ENCODE measurements at regions not wholly inside any gene's neighbourhood (a gene's known extent, or its start where the extent isn't known, plus 50 kb on each side); places are given as distances from the start of the nearest gene placed in this dataset.

- H2AFZ ChIP-seq (ENCODE audit: low read depth, low read length, severe bottlenecking) = no peak overlapping the region
- no peak overlapping the region for H3K4me2 ChIP-seq (ENCODE audit: low read depth, low read length, poor library complexity, severe bottlenecking)
- no peaks in the 10 kb centered on the region for H3F3A ChIP-seq (ENCODE audit: insufficient read depth)
- TF ChIP-seq EZH2phosphoT487 (conservative IDR thresholded peaks at IDR 0.05; ENCODE audit: low read length) (no peak), CTCF (IDR thresholded peaks at IDR 0.05; ENCODE audit: insufficient read depth, low read length, poor library complexity, severe bottlenecking) (no peak)
- no peaks in the 10 kb centered on the region for H4K20me1 ChIP-seq (ENCODE audit: low read depth, low read length)
- H3K9ac ChIP-seq (ENCODE audit: low read length) = no peak overlapping the region
- no peaks in the 10 kb centered on the region for H3K9me3 ChIP-seq (ENCODE audit: insufficient read depth, low read length)
- H3K4me3 ChIP-seq (ENCODE audit: insufficient read depth, low read length, poor library complexity, severe bottlenecking) = no peak overlapping the region
- H3K27ac ChIP-seq (ENCODE audit: low read depth, low read length) = no peak overlapping the region
- H3K9me2 ChIP-seq (replicated peaks; ENCODE audit: insufficient read depth, low read length) = no peaks in the 10 kb centered on the region
- H3K27me3 ChIP-seq (ENCODE audit: low read length) = no peaks in the 10 kb centered on the region
- no peaks in the 10 kb centered on the region for H3K36me3 ChIP-seq (ENCODE audit: low read length)
- H3K79me2 ChIP-seq (ENCODE audit: insufficient read depth, low read length) = no peaks in the 10 kb centered on the region
Measured at GRCh38 chr16:55933038-55933437, 57.9 kb upstream of the CES5A start.

DNA sequence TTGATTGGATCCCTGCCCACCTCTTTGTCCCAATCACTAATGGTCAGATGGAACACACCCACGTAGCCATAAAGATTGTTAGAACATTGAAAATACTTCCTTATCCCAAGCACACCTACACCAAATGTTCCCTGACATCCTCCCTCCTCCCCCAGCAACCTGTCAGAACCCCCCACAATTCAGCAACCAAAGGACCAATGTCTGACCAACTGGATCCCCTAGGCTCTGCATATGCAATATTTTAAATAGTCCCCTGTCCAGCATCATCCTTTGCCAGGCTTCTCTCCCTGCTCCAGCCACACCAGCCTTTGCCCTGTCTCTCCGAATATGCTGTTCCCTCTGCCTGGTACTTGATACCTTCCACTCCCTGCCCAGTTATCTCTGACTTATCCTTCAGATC, 54.9 kb upstream of the CES5A start:
- no peak overlapping the region for H3K27ac ChIP-seq (ENCODE audit: low read depth, low read length)
- H3K9ac ChIP-seq (ENCODE audit: low read length) = no peak overlapping the region
- no peak overlapping the region for H3K4me2 ChIP-seq (ENCODE audit: low read depth, low read length, poor library complexity, severe bottlenecking)
- no peak for TF ChIP-seq CTCF (IDR thresholded peaks at IDR 0.05; ENCODE audit: insufficient read depth, low read length, poor library complexity, severe bottlenecking)
- no peak for TF ChIP-seq EZH2phosphoT487 (conservative IDR thresholded peaks at IDR 0.05; ENCODE audit: low read length)
- no peaks in the 10 kb centered on the region for H3K9me3 ChIP-seq (ENCODE audit: insufficient read depth, low read length)
- no peaks in the 10 kb centered on the region for H3K27me3 ChIP-seq (ENCODE audit: low read length)
- no peaks in the 10 kb centered on the region for H3K36me3 ChIP-seq (ENCODE audit: low read length)
- H4K20me1 ChIP-seq (ENCODE audit: low read depth, low read length) = no peaks in the 10 kb centered on the region
- H3K4me3 ChIP-seq (ENCODE audit: insufficient read depth, low read length, poor library complexity, severe bottlenecking) = no peak overlapping the region
- no peaks in the 10 kb centered on the region for H3F3A ChIP-seq (ENCODE audit: insufficient read depth)
- no peaks in the 10 kb centered on the region for H3K79me2 ChIP-seq (ENCODE audit: insufficient read depth, low read length)
- no peak overlapping the region for H2AFZ ChIP-seq (ENCODE audit: low read depth, low read length, severe bottlenecking)
- H3K9me2 ChIP-seq (replicated peaks; ENCODE audit: insufficient read depth, low read length) = no peaks in the 10 kb centered on the region

GRCh38 chr16:55929181-55929580, 54.0 kb upstream of the CES5A start:
- Histone ChIP-seq H2AFZ (ENCODE audit: low read depth, low read length, severe bottlenecking) (no peak overlapping the region), H3K27me3 (ENCODE audit: low read length) (no peaks in the 10 kb centered on the region), H3K9ac (ENCODE audit: low read length) (no peak overlapping the region), H3K9me3 (ENCODE audit: insufficient read depth, low read length) (no peaks in the 10 kb centered on the region), H3K36me3 (ENCODE audit: low read length) (no peaks in the 10 kb centered on the region), H3K27ac (ENCODE audit: low read depth, low read length) (no peak overlapping the region), H3K4me2 (ENCODE audit: low read depth, low read length, poor library complexity, severe bottlenecking) (no peak overlapping the region), H3K9me2 (replicated peaks; ENCODE audit: insufficient read depth, low read length) (no peaks in the 10 kb centered on the region), H4K20me1 (ENCODE audit: low read depth, low read length) (no peaks in the 10 kb centered on the region), H3F3A (ENCODE audit: insufficient read depth) (no peaks in the 10 kb centered on the region), H3K79me2 (ENCODE audit: insufficient read depth, low read length) (no peaks in the 10 kb centered on the region), H3K4me3 (ENCODE audit: insufficient read depth, low read length, poor library complexity, severe bottlenecking) (no peak overlapping the region)
- no peak for TF ChIP-seq EZH2phosphoT487 (conservative IDR thresholded peaks at IDR 0.05; ENCODE audit: low read length)
- no peak for TF ChIP-seq CTCF (IDR thresholded peaks at IDR 0.05; ENCODE audit: insufficient read depth, low read length, poor library complexity, severe bottlenecking)

DNA sequence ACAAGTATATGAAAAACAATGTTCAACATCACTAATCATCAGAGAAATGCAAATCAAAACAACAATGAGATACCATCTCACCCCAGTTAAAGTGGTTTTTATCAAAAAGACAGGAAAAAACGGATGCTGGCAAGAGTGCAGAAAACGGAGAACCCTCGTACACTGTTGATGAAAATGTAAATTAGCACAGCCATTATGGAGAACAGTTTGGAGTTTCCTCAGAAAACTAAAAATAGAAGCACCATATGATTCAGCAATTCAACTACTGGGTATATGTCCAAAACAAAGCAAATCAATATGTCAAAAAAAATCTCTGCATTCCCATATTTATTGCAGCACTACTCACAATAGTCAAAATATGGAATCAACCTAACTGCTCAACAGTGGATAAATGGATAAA, 50.1 kb upstream of the CES5A start:
- H3K9ac ChIP-seq (ENCODE audit: low read length) = no peak overlapping the region
- no peaks in the 10 kb centered on the region for H4K20me1 ChIP-seq (ENCODE audit: low read depth, low read length)
- H2AFZ ChIP-seq (ENCODE audit: low read depth, low read length, severe bottlenecking) = no peak overlapping the region
- no peaks in the 10 kb centered on the region for H3K9me2 ChIP-seq (replicated peaks; ENCODE audit: insufficient read depth, low read length)
- no peaks in the 10 kb centered on the region for H3K79me2 ChIP-seq (ENCODE audit: insufficient read depth, low read length)
- no peaks in the 10 kb centered on the region for H3F3A ChIP-seq (ENCODE audit: insufficient read depth)
- no peak overlapping the region for H3K4me2 ChIP-seq (ENCODE audit: low read depth, low read length, poor library complexity, severe bottlenecking)
- H3K27ac ChIP-seq (ENCODE audit: low read depth, low read length) = no peak overlapping the region
- H3K36me3 ChIP-seq (ENCODE audit: low read length) = no peaks in the 10 kb centered on the region
- H3K27me3 ChIP-seq (ENCODE audit: low read length) = no peaks in the 10 kb centered on the region
- no peak overlapping the region for H3K4me3 ChIP-seq (ENCODE audit: insufficient read depth, low read length, poor library complexity, severe bottlenecking)
- H3K9me3 ChIP-seq (ENCODE audit: insufficient read depth, low read length) = no peaks in the 10 kb centered on the region
- TF ChIP-seq EZH2phosphoT487 (conservative IDR thresholded peaks at IDR 0.05; ENCODE audit: low read length) = no peak
- no peak for TF ChIP-seq CTCF (IDR thresholded peaks at IDR 0.05; ENCODE audit: insufficient read depth, low read length, poor library complexity, severe bottlenecking)

Data from SU-DHL-6 (cell line).